HG03135 (cell line): ENCODE measurements at regions not wholly inside any gene's neighbourhood (a gene's known extent, or its start where the extent isn't known, plus 50 kb on each side); places are given as distances from the start of the nearest gene placed in this dataset.
"Not testable (repeated sequence)": the region's sequence is repeated elsewhere in the genome, so short reads cannot be mapped to it uniquely, and the experiment has no call there.

Experiments used
- ATAC-seq: cut with Tn5 transposase; IDR thresholded peaks from one replicate; pipeline ENCODE4 v1.9.1; 2021; ENCODE audit warnings: mild to moderate bottlenecking, moderate library complexity; ENCODE audit not compliant: unreplicated experiment

DNA sequence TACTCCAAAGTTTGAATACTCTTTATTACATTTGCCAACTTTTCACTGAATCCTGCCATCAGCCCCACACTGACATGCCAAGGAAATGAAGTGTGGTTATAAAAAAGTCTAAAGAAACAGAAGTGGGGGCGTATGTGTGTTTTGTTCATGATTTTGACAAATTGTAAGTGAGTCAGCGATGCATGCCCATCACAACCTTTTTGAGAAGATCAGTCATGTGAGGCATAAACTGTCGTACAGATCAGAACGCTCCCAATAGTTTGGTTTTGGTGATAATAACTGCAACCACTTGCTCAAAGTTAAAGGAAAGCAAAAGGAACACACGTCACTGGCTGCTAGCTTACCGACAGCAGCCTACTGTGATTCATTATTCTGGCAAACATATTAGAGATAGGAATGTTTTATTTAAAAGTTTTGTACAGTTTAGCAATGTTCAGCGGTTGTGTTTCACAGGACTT lies 95.6 kb downstream of the RGS2 start:
- no peak for ATAC-seq

DNA sequence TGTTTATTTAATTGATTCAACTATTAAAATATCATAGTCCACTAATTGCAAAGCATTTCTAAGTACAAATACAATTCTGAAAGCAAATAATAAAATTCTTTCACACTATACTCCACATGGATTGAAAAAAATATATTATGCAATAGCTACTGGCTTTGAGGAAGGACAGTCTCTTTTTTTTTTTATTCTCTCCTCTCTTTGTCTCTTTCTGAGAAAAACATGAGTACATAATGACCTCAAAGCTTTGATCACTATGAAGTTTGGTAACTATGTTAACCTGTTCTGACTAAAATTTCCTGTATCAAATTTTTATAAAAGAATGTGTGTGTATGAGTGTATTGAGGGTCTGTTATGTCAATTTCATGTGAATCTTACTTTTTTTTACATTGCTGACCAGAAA lies 96.2 kb downstream of the RGS2 start:
- ATAC-seq, result no peak

DNA sequence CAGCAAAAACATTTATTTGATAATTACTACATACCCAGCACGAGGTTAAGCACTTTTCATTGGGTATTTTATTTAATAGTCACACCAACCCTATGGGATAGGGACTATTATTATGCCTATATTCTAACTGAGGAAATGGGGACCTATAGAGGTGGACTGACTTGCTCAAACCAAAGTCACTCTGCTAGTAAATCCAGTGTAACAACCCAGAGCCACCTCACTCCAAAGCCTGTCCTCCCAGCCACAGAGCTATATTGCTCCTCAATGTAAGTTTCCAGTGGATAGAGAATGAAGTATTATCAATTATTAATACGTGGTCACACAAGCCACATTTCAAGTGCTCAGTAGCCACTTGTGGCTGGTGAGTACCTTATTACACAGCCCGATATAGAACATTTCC lies 97.5 kb downstream of the RGS2 start:
- ATAC-seq, result no peak

DNA sequence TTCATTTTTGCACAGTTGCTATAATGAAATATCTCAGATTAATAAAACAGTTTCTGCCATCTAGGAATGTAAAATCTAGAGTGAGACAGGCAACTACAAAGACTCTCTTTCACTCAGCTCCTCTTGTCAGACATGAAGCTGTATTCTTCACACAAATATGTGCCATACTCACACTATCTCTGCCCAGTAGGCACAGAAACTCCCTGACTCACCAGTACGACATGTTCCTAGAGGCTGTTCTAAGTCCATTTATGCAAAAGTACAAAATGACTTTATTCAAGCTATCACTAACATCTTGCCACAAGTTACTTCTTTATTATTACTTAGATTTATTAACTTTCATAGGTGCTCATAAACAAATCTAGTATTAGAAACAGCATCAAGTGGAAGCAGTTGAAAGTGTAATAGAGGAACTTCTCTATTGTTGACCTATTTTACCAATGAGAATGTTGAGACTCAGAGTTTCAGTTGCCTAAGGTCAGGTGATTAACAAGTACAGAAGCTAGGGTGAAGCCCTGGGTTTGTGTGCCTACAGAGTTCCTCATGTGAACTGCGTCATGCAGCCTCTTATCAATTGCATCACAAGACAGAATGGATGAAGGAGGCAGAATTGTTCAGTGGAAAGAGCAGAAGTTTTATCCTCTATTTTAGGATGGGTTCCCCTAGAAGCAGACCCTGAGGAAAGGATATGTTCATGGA lies 98.9 kb downstream of the RGS2 start:
- no peak for ATAC-seq

DNA sequence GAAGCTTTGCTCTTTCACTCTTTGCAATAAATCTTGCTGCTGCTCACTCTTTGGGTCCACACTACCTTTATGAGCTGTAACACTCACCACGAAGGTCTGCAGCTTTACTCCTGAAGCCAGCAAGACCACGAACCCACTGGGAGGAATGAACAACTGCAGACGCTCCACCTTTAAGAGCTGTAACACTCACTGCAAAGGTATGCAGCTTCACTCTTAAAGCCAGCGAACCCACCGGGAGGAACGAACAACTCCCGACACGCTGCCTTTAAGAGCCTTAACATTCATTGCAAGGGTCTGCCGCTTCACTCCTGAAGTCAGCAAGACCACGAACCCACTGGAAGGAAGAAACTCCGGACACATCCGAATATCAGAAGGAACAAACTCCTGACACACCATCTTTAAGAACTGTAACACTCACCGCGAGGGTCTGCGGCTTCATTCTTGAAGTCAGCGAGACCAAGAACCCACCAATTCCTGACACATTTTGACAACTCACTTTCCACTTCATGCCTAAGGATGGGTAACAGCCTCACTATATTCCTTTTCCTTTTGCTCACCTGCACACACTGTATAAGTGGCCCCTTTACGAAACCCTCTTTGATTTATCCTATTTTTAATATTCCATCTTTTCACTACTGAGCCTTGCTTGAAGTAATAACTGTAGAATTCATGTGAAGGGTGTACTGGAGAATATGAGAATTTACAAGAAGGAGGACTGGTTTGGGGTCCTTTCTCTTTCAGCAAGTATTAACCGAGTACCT lies 103.2 kb downstream of the RGS2 start:
- not testable (repeated sequence) for ATAC-seq

DNA sequence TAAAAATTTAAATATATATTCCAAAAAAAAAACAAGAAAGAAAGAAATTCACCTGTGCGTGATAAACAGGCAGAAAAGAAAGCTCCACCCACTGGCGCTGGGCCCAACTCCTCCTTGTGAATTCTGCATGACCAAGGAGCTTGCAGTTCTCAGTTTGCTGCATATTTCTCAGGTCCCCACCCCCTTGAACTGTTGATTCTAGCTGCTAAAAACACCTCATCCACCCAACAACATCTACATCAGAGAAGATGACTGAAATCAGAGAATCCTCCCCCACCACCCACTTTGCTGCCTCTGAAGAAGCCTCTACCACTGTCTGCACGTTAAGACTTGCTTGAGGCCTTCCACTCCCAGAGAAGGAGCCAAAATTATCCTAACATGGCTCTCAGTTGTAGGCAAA lies 104.8 kb downstream of the RGS2 start:
- no peak for ATAC-seq

DNA sequence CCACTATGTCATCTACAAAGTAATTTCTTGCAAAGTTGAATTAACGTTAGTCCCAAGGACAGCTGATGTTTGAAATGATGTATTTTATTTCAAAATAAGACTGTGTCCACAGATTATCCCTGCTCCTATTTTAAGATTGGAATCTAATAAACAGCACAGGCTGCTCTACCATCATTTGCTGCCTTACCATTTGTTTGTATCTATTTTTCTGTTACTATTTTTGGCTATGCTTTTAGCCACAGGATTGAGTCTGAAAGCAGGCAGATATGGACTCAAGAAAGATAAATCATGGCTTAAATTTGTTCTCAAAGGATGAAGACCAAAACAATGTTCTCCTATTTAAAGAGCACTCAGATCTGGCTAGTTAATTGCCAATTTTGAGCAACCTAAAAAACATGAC lies 105.3 kb downstream of the RGS2 start:
- no peak for ATAC-seq

DNA sequence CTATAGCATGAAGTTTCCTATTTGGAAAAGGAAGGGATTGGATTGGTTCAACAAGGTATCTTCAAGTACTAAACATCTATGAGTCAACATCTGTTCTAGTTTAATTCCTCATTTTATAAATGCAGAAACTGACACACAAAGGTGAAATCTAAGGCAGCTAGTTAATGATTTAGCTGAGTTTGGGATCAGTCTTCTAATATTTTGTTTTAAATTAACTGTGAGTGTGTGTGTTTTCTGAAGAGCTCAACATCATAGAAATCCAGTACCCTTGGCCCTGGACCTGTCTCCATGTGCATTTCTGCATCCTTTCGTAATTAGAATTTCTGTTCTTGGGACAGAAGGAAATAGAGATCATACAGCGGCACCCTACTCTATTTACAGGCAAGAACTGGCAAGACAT lies 105.9 kb downstream of the RGS2 start:
- no peak for ATAC-seq

DNA sequence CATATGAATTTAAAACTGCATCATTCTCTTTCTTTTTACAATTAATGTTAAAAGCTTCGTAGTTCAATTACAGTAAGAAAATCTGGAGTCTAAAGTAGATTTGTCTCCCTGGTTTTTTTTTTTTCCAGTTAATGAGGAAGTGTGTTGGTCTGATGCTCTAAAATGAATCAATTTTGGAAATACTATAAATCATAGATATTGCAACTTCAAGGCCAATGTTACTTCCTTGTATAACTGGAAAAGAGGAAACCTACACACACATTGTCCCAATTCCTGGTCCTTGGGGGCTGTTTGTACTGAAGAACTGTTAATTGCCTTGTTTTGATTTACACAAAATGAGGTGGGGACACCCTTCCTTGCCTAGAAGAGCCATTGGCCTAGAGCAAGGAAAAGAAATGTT lies 107.2 kb downstream of the RGS2 start:
- no peak for ATAC-seq

DNA sequence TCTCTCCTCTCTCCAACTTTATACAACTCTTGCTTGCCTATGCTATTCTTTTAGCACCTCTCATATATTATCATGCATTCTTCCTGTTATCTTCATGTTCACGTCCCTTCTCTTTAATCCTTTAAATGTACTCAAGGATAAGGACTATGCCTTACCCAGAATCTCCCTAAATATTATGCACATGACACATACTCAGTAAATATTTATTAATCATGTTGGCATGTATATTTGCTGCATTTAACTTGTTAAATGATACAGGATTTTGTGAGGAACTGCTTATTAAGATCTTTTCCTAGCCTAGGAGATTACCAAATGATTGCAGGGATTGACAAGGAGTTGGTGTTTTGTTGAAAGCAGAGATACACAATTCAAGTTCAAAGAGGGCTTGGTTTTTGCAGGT lies 109.4 kb downstream of the RGS2 start:
- ATAC-seq, result no peak

DNA sequence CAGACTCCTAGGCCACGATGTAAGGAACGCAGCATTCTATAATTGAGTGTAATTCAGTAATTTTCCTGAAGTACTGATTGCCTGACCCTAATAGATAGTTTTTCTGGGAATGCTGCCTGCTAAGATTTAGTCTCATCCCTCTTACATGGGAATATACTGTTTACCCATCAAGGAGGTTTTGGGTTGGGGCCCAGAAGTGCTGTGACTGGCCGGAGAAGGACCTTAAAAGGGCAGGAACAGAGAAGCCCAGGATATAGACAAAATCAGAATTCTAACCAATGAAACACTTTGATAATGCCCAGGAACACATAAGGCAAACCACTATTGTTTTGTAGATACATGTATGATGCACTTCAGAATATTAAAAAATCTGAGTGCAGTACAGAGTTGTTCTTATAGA lies 111.6 kb downstream of the RGS2 start:
- ATAC-seq, result no peak

DNA sequence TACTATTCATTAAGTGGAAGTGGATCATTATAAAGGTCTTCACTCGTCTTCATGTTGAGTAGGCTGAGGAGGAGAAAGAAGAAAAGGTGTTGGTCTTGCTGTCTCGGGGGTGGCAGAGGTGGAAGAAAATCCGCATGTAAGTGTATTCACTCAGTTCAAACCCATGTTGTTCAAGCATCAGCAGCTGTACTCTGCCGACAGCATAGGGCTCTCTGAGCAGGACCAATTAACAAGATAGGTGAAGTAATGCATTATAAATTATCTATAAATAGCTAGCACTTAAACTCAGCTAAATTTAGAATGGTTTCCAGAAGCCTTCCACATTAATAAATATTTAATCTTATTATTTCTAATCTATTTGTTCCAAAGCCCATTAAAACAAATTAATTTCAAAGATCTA lies 116.8 kb downstream of the RGS2 start:
- ATAC-seq, result no peak

DNA sequence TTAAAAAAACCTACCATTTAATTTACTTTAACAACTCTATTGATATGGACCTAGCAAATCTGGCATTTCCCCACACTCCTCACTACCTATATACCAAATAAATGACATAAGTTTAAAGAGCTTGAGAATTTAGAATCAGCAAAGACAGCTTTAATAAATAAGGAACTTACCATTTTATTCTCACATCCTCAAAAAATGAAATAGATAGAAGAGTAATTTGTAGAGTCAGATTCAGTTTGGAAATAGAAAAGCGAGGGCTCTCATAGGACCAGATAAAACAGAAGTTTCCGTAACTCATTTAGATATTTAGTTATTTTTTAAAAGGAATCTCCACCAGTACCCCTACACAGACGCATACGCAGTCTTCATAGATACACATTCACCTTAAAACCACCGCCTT lies 117.9 kb downstream of the RGS2 start:
- no peak for ATAC-seq

DNA sequence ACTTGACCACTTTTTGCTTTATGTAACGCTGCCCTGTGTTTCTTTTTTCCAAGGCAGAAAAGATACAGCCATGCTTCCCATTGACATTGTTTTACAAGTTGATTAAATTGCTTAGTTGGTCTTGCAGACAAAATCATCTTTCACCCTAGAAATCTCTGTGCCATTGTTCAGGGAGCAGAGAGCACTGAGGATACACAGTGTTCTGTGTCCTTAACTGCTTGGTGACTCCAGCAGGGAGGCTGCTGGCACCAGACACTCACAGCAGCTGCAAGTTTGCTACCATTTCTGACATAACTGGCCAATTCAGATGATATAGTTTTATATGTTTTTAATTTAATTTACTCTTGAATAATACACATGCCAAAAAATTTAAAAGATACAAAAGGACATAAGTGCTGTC lies 118.7 kb downstream of the RGS2 start:
- ATAC-seq, result no peak

DNA sequence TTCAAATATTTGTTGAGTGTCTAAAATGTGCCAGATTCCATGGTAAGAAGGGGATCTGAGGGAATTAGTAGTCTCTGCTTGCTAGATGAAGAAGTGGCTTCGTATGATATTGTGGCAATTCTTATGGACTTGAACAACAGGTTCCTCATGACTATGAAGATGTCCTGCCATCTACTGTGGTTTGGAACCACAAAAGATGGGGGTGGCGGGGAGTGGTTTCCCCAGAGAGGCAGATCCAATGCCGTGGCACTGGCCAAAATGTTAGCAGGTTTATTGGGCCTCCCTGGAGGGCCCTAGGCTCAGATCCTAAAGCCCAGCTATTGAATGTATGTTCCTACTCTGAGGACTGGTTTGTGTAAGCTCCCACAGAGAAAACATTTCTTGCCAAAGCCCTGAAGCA lies 120.8 kb downstream of the RGS2 start:
- ATAC-seq, result no peak

DNA sequence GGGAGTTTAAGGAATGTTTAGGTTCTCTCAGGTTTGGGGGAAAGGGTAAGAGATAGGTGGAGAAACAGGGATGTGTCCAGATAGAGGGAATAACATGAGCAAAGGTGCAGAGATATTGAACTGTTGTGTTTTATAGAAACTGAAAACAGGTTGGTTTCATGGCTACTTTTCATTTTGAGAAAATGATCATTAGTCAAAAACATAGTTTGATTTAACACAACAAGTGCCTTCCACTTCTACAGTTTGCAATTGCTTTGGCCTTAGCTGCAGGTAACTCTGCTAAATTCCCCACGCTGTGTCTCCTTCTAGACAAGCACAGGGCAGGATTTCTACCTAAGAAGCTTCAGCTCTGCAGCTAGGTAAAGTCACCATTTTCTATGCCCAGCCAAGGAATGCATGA lies 124.9 kb downstream of the RGS2 start:
- ATAC-seq, result no peak

DNA sequence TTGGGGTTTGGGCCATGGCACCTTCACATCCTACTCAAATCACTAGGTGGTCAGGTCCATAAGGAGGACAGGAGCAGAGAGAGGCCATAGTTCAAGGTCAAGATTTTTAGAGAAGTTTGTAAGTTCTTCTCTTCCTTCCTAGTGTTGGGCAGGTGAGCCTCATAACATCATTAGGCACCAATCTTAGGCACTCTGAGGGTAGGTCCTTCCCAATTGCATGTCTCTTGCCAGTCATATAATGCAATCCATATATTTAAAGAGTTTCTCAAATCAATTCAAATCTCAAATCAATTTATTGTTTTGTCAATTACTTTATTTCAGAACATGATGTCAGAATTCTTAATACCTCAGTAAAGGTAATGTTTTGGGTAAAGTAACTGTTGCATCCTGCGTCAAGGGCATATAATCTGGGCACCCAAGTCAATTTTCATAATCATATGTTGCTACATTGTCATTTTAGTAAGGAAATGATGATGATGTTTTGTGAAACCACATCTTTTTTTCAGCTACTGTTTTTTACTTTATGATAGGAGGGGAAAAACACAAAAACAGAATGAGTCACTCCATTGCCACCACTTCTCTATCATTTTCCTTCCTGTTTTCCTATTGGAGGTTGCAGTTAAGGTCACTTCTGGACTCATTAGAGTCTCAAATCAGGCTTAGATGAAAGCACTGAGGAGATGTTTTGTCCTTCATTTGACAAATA lies 122.7 kb downstream of the UCHL5 start:
- no peak for ATAC-seq

DNA sequence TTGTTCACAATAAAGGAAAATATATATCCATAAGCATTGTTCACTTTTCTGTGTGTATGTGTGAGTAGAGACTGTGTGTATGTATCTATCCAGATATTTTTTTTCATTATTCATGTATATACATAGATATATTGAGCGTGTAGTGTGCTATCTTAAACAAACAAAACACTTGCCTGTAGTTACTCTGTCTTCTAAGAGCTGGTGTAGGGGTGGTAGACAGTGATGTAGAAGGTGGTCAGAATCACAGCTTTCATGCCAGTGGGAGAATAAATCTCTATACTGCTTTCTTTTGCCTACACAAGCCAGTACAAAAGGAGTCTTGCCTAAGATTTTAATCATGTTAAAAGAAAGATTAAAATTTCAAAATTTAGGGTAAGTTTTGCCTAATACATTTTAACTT lies 122.0 kb downstream of the UCHL5 start:
- ATAC-seq, result no peak

DNA sequence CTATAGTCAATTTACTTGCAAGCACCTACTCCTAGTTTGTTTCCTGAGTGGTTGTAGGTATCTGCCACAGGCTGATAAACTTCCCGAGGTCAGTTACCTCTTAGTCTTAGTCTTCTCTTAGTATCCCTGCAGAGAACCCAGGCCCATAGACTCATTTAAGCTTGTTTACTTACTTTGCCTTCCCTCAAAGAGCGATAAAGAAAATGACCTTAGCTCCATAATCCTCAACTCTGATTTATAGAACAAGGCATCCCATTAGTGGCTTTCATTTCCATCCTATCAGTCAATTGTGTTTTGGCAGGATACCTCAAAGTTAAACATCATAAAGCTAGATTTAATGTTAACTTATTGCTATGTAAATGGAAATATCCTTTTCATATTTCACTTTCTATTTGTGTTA lies 119.7 kb downstream of the UCHL5 start:
- ATAC-seq, result no peak

DNA sequence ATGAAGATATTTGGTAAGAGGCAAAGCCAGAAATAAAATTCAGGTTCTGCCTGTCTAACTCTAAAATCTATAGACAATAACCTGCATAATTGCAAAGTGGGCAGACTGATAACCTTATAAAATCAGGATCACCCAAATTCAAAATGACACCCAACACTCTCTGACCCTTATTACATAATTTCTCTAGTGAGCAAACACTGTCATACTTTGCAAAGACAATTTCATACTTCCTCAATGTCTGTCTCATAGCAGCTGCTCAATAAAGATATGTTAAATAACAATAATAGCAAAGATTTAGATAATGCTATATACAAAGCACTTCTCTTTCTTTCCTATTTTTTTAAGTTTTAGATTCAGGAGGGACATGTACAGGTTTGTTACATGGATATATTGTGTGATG lies 118.5 kb downstream of the UCHL5 start:
- no peak for ATAC-seq

DNA sequence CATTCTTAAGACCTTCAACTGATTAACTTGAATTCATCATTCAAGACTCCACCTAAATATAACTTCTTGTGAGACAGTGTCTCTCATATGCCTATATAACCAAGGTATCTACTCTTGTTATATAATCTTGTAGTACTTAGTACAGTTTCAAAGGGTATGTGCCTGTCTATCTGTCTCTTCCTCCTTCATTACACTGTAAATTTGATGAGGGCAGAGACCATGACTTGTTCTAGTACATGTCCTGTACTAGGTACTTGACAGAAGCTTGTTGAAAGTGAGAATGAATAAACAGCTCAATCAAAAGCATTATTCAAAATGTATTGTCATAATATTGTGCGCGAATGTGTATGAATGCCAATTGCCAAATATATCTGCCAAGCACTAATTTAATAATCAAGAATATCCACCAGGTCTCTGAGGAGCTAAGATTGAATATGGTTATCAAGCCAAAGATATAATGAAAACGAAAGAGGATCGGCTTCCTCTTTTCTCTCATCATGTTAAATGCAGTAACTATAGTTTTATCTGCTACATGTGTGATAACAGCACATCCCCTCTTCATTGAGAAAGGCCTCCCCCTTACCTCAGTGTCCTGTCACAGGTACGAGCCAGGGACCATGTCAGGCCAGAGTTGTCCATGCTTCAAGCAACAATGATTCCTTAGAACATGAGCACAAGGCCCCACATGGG lies 117.3 kb downstream of the UCHL5 start:
- ATAC-seq, result peak; percentile 64
